Naive thymus-derived CD4-positive, alpha-beta T cell (primary cell): ENCODE measurements at regions not wholly inside any gene's neighbourhood (a gene's known extent, or its start where the extent isn't known, plus 50 kb on each side); places are given as distances from the start of the nearest gene placed in this dataset.
"Not testable (repeated sequence)": the region's sequence is repeated elsewhere in the genome, so short reads cannot be mapped to it uniquely, and the experiment has no call there.

Experiments
- ATAC-seq: fragments of 150-1000 bp; cut with Tn5 transposase; 2 replicates; pipeline ENCODE4 v1.10.0; 2021; ENCODE audit warnings: mild to moderate bottlenecking, moderate library complexity
- CTCF ChIA-PET: fragments of 350-600 bp; sonication (Branson Sonifier 250); formaldehyde crosslinking; loops from one replicate; lab custom pipeline; 2021; ENCODE audit warnings: antibody characterized with exemption; lab: Charles Lee
- POLR2A ChIA-PET: fragments of 350-600 bp; sonication (Branson Sonifier 250); formaldehyde crosslinking; loops from one replicate; lab custom pipeline; 2021; ENCODE audit warnings: antibody characterized with exemption, inconsistent platforms; lab: Charles Lee
- DNase-seq, 9 donors: peaks; one replicate each; pipeline versions ENCODE4 v3.0.0 to v3.0.0-alpha.2; 2020 to 2022; ENCODE audit warnings: mixed read lengths in 1 of 9
- H3K27ac ChIP-seq: one replicate; pipeline ENCODE4 v1.7.0; 2013; ENCODE audit warnings: mild to moderate bottlenecking, low read depth, low read length, moderate library complexity
- H3K27me3 ChIP-seq, 2 donors: one replicate each; pipeline ENCODE4 v1.7.0; 2013; ENCODE audit warnings: low read length in 2 of 2, mild to moderate bottlenecking in 2 of 2, moderate library complexity in 2 of 2; ENCODE audit not compliant: control insufficient read depth in 2 of 2, insufficient read depth in 2 of 2
- H3K36me3 ChIP-seq, 3 experiments: 1 replicate in 2 of 3; 2 replicates in 1 of 3; pipeline ENCODE4 v1.7.0; 2013; ENCODE audit warnings: low read length in 3 of 3, mild to moderate bottlenecking in 3 of 3, moderate library complexity in 1 of 3; ENCODE audit not compliant: insufficient read depth in 3 of 3, control insufficient read depth in 2 of 3
- H3K4me1 ChIP-seq, 2 donors: one replicate each; pipeline ENCODE4 v1.7.0; 2013; ENCODE audit warnings: low read length in 2 of 2, mild to moderate bottlenecking in 2 of 2, moderate library complexity in 1 of 2; ENCODE audit not compliant: control insufficient read depth in 2 of 2, insufficient read depth in 2 of 2
- H3K4me3 ChIP-seq: 2 replicates; pipeline ENCODE4 v1.7.0; 2013; ENCODE audit warnings: mild to moderate bottlenecking, low read length
- H3K9me3 ChIP-seq, 3 experiments: 1 replicate in 2 of 3; 2 replicates in 1 of 3; pipeline ENCODE4 v1.7.0; 2013; ENCODE audit warnings: low read length in 3 of 3; ENCODE audit not compliant: control insufficient read depth in 2 of 3
- H3K27ac Mint-ChIP-seq, 9 donors: one replicate each; pipeline ENCODE4 v1.8.0; 2020 to 2022; ENCODE audit warnings: mixed read lengths in 9 of 9, mild to moderate bottlenecking in 8 of 9, moderate library complexity in 5 of 9, inconsistent platforms in 2 of 9
- H3K27me3 Mint-ChIP-seq, 5 donors: one replicate each; pipeline ENCODE4 v1.8.0; 2021 to 2022; ENCODE audit warnings: mixed read lengths in 5 of 5, mild to moderate bottlenecking in 1 of 5
- H3K36me3 Mint-ChIP-seq, 5 donors: one replicate each; pipeline ENCODE4 v1.8.0; 2020 to 2022; ENCODE audit warnings: mixed read lengths in 5 of 5, mild to moderate bottlenecking in 3 of 5, inconsistent platforms in 1 of 5
- H3K4me1 Mint-ChIP-seq, 7 donors: one replicate each; pipeline ENCODE4 v1.8.0; 2020 to 2022; ENCODE audit warnings: mixed read lengths in 7 of 7, mild to moderate bottlenecking in 3 of 7, inconsistent platforms in 1 of 7
- H3K4me3 Mint-ChIP-seq, 10 donors: one replicate each; pipeline ENCODE4 v1.8.0; 2020 to 2022; ENCODE audit warnings: mild to moderate bottlenecking in 10 of 10, mixed read lengths in 10 of 10, moderate library complexity in 6 of 10, inconsistent platforms in 2 of 10
- H3K9me3 Mint-ChIP-seq, 11 donors: one replicate each; pipeline ENCODE4 v1.8.0; 2020 to 2022; ENCODE audit warnings: mixed read lengths in 11 of 11, mild to moderate bottlenecking in 4 of 11, inconsistent platforms in 1 of 11, moderate library complexity in 1 of 11
- intact Hi-C, 2 donors: fragments of 100-400 bp; cut with micrococcal nuclease; formaldehyde crosslinking; loops; one replicate each; pipeline ENCODE4 v1.15.1; 2023

GRCh38 chr14:28242895-28243294 is 523.7 kb upstream of the FOXG1 start:
- POLR2A ChIA-PET, result no interaction called here

GRCh38 chr14:28243600-28243999 is 523.0 kb upstream of the FOXG1 start:
- intact Hi-C loops, result no loop called here
- H3K4me3 ChIP-seq, result no peak overlapping the region
- ATAC-seq, result no peak
- H3K36me3 ChIP-seq, result no peaks in the 10 kb centered on the region
- H3K27me3 ChIP-seq, result no peaks in the 10 kb centered on the region
- ChIA-PET POLR2A (no interaction called here), CTCF (no interaction called here)
- H3K9me3 ChIP-seq, result peaks cover 0 to 12% (median 0%) of the 10 kb centered on the region in 3 experiments
- no peak for DNase-seq
- Mint-ChIP-seq H3K9me3 (peaks cover 0 to 45% (median 13%) of the 10 kb centered on the region in 11 donors), H3K27me3 (no peaks in the 10 kb centered on the region), H3K27ac (no peak overlapping the region), H3K36me3 (no peaks in the 10 kb centered on the region), H3K4me3 (no peak overlapping the region), H3K4me1 (no peaks in the 10 kb centered on the region)
- no peak overlapping the region for H3K27ac ChIP-seq
- no peaks in the 10 kb centered on the region for H3K4me1 ChIP-seq

More at GRCh38 chr14:28242895-28243294, 523.7 kb upstream of the FOXG1 start:
- CTCF ChIA-PET, result no interaction called here
- H3K36me3 Mint-ChIP-seq, result no peaks in the 10 kb centered on the region
- Histone ChIP-seq H3K4me1 (no peaks in the 10 kb centered on the region), H3K27ac (no peak overlapping the region), H3K4me3 (no peak overlapping the region), H3K27me3 (no peaks in the 10 kb centered on the region), H3K9me3 (peaks cover 0 to 15% (median 0%) of the 10 kb centered on the region in 3 experiments), H3K36me3 (no peaks in the 10 kb centered on the region)
- no peaks in the 10 kb centered on the region for H3K27me3 Mint-ChIP-seq
- no peak overlapping the region for H3K27ac Mint-ChIP-seq
- no peaks in the 10 kb centered on the region for H3K4me1 Mint-ChIP-seq
- DNase-seq (no peak), ATAC-seq (no peak)
- no peak overlapping the region for H3K4me3 Mint-ChIP-seq
- intact Hi-C loops, result no loop called here
- H3K9me3 Mint-ChIP-seq, result peaks cover 0 to 44% (median 15%) of the 10 kb centered on the region in 11 donors

- no peaks in the 10 kb centered on the region for H3K27me3 ChIP-seq
- H3K4me1 Mint-ChIP-seq, result no peaks in the 10 kb centered on the region
- DNase-seq (no peak), ATAC-seq (no peak)
- no peak overlapping the region for H3K27ac ChIP-seq
- CTCF ChIA-PET, result no interaction called here
- intact Hi-C loops, result no loop called here
- no peak overlapping the region for H3K27ac Mint-ChIP-seq
- POLR2A ChIA-PET, result no interaction called here
- H3K4me3 Mint-ChIP-seq, result no peak overlapping the region
- H3K27me3 Mint-ChIP-seq, result no peaks in the 10 kb centered on the region
- H3K4me1 ChIP-seq, result no peaks in the 10 kb centered on the region
- H3K36me3 Mint-ChIP-seq, result no peaks in the 10 kb centered on the region
- H3K36me3 ChIP-seq, result no peaks in the 10 kb centered on the region
- no peaks in the 10 kb centered on the region for H3K9me3 ChIP-seq
- H3K9me3 Mint-ChIP-seq, result peaks cover 0 to 48% (median 13%) of the 10 kb centered on the region in 11 donors
- H3K4me3 ChIP-seq, result no peak overlapping the region
Observed at GRCh38 chr14:28245216-28245615, 521.4 kb upstream of the FOXG1 start.

- ChIA-PET CTCF (no interaction called here), POLR2A (no interaction called here)
- H3K4me3 Mint-ChIP-seq, result no peak overlapping the region
- no peak overlapping the region for H3K27ac Mint-ChIP-seq
- Histone ChIP-seq H3K4me1 (no peaks in the 10 kb centered on the region), H3K27ac (no peak overlapping the region), H3K9me3 (peaks cover 0 to 7% (median 0%) of the 10 kb centered on the region in 3 experiments), H3K4me3 (no peak overlapping the region), H3K27me3 (no peaks in the 10 kb centered on the region), H3K36me3 (no peaks in the 10 kb centered on the region)
- intact Hi-C loops, result no loop called here
- no peaks in the 10 kb centered on the region for H3K27me3 Mint-ChIP-seq
- no peak for ATAC-seq
- no peaks in the 10 kb centered on the region for H3K4me1 Mint-ChIP-seq
- no peak for DNase-seq
- H3K9me3 Mint-ChIP-seq, result peaks cover 4 to 58% (median 22%) of the 10 kb centered on the region in 11 donors
- H3K36me3 Mint-ChIP-seq, result no peaks in the 10 kb centered on the region
Observed at GRCh38 chr14:28247491-28247890, 519.1 kb upstream of the FOXG1 start.

- peaks cover 3 to 44% (median 26%) of the 10 kb centered on the region in 11 donors for H3K9me3 Mint-ChIP-seq
- H3K4me1 ChIP-seq, H3K36me3 Mint-ChIP-seq, H3K36me3 ChIP-seq, POLR2A ChIA-PET, H3K4me3 Mint-ChIP-seq, H3K27ac Mint-ChIP-seq, CTCF ChIA-PET, H3K4me3 ChIP-seq, H3K4me1 Mint-ChIP-seq, DNase-seq, intact Hi-C loops, H3K27me3 Mint-ChIP-seq, ATAC-seq, H3K27ac ChIP-seq, H3K27me3 ChIP-seq: not testable (repeated sequence)
- H3K9me3 ChIP-seq, result peaks cover 0 to 12% (median 0%) of the 10 kb centered on the region in 3 experiments
Observed at GRCh38 chr14:28252124-28252523, 514.5 kb upstream of the FOXG1 start.

GRCh38 chr14:28254768-28255167 is 511.8 kb upstream of the FOXG1 start:
- ChIA-PET POLR2A (no interaction called here), CTCF (no interaction called here)
- Histone ChIP-seq H3K4me1 (no peaks in the 10 kb centered on the region), H3K9me3 (peaks cover 0 to 12% (median 0%) of the 10 kb centered on the region in 3 experiments), H3K4me3 (no peak overlapping the region), H3K27ac (no peak overlapping the region), H3K27me3 (no peaks in the 10 kb centered on the region), H3K36me3 (no peaks in the 10 kb centered on the region)
- ATAC-seq (no peak), DNase-seq (no peak)
- no peak overlapping the region for H3K4me3 Mint-ChIP-seq
- no peaks in the 10 kb centered on the region for H3K36me3 Mint-ChIP-seq
- no peak overlapping the region for H3K27ac Mint-ChIP-seq
- peaks cover 3 to 32% (median 21%) of the 10 kb centered on the region in 11 donors for H3K9me3 Mint-ChIP-seq
- intact Hi-C loops, result no loop called here
- H3K27me3 Mint-ChIP-seq, result no peaks in the 10 kb centered on the region
- no peaks in the 10 kb centered on the region for H3K4me1 Mint-ChIP-seq

GRCh38 chr14:28264306-28264705 is 502.3 kb upstream of the FOXG1 start:
- no peak overlapping the region for H3K4me3 Mint-ChIP-seq
- H3K27me3 ChIP-seq, result no peaks in the 10 kb centered on the region
- no peak overlapping the region for H3K27ac Mint-ChIP-seq
- no peak for ATAC-seq
- intact Hi-C loops, result no loop called here
- ChIA-PET CTCF (no interaction called here), POLR2A (no interaction called here)
- no peaks in the 10 kb centered on the region for H3K4me1 Mint-ChIP-seq
- H3K27me3 Mint-ChIP-seq, result no peaks in the 10 kb centered on the region
- H3K4me3 ChIP-seq, result no peak overlapping the region
- no peaks in the 10 kb centered on the region for H3K36me3 ChIP-seq
- peaks cover 9 to 51% (median 20%) of the 10 kb centered on the region in 11 donors for H3K9me3 Mint-ChIP-seq
- no peak for DNase-seq
- no peaks in the 10 kb centered on the region for H3K4me1 ChIP-seq
- no peak overlapping the region for H3K27ac ChIP-seq
- peaks cover 0 to 6% (median 0%) of the 10 kb centered on the region in 3 experiments for H3K9me3 ChIP-seq
- H3K36me3 Mint-ChIP-seq, result peaks cover 0 to 18% (median 0%) of the 10 kb centered on the region in 5 donors
